BJ (cell line): ENCODE measurements at regions not wholly inside any gene's neighbourhood (a gene's known extent, or its start where the extent isn't known, plus 50 kb on each side); places are given as distances from the start of the nearest gene placed in this dataset.

Experiments used
- CTCF ChIA-PET: fragments of 350-600 bp; formaldehyde crosslinking; extraction: SDS; loops from one replicate; lab custom pipeline; 2021; ENCODE audit warnings: antibody characterized with exemption, inconsistent platforms; lab: Yijun Ruan, JAX
- POLR2A ChIA-PET: fragments of 300-600 bp; sonication (Branson Sonifier 250); formaldehyde crosslinking; extraction: SDS; loops from one replicate; lab custom pipeline; 2021; ENCODE audit warnings: antibody characterized with exemption; lab: Charles Lee
- DNase-seq: peaks from one replicate; pipeline ENCODE4 v3.0.0-alpha.2; 2011; ENCODE audit warnings: low read depth
- H3K27me3 ChIP-seq: 2 replicates; pipeline ENCODE4 v1.6.0; 2011; ENCODE audit warnings: low read length; ENCODE audit not compliant: control insufficient read depth, insufficient read depth
- H3K36me3 ChIP-seq: 2 replicates; pipeline ENCODE4 v1.5.1; 2011; ENCODE audit warnings: low read length; ENCODE audit not compliant: control insufficient read depth, insufficient read depth
- H3K4me3 ChIP-seq: 2 replicates; pipeline ENCODE4 v1.5.1; 2011; ENCODE audit warnings: low read depth, mild to moderate bottlenecking, control low read depth, low read length
- TF ChIP-seq, protein P1 (sequence below): IDR thresholded peaks from 2 replicates; pipeline ENCODE4 v1.5.1; 2011; ENCODE audit warnings: low read depth, mild to moderate bottlenecking, control low read depth, inconsistent platforms, low read length, moderate library complexity; ENCODE audit not compliant: insufficient read depth

DNA sequence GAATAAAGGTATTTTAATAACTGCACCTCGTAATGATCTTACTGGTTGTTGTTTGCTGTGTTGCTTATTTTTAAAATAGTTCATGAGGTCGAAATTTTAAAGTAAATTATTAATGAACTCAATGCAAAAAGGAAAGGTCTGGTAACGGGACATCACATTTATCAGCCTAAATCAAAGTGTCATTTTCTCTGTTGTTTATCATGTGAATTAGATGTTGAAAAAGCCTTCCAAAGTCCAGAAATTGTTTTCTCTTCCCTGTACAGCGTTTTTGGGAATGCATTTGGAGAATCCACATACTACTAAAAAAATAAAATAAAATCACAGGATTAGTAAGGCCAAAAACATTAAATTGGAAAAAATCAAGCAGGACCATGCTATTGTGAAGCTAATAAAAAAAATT, 339.2 kb upstream of the NECTIN3 start:
- POLR2A ChIA-PET = no interaction called here
- CTCF ChIA-PET = no interaction called here
- H3K4me3 ChIP-seq = no peak overlapping the region

DNA sequence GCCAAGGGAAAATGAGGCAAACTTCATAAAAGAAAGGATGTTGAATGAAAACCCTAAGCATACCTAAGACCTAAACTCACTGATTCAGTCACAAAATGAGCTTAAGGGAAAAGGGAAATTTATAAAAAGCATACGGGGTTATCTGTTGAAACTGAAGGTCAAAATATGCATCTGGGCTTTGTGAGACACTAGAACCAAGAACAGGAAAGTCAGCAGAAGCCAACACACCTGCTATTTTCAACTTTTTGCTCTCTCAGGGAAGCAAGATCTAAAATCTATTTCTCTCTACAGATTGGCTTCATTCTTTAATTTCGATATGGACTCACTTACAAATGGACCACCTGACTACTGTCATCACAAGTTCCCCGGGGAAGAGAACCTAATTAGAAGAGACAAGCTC, 338.6 kb upstream of the NECTIN3 start:
- POLR2A ChIA-PET = no interaction called here
- CTCF ChIA-PET = no interaction called here
- Histone ChIP-seq H3K36me3 (no peaks in the 10 kb centered on the region), H3K27me3 (no peaks in the 10 kb centered on the region), H3K4me3 (no peak overlapping the region)
- TF ChIP-seq, protein P1, sequence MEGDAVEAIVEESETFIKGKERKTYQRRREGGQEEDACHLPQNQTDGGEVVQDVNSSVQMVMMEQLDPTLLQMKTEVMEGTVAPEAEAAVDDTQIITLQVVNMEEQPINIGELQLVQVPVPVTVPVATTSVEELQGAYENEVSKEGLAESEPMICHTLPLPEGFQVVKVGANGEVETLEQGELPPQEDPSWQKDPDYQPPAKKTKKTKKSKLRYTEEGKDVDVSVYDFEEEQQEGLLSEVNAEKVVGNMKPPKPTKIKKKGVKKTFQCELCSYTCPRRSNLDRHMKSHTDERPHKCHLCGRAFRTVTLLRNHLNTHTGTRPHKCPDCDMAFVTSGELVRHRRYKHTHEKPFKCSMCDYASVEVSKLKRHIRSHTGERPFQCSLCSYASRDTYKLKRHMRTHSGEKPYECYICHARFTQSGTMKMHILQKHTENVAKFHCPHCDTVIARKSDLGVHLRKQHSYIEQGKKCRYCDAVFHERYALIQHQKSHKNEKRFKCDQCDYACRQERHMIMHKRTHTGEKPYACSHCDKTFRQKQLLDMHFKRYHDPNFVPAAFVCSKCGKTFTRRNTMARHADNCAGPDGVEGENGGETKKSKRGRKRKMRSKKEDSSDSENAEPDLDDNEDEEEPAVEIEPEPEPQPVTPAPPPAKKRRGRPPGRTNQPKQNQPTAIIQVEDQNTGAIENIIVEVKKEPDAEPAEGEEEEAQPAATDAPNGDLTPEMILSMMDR = no peak
- no peak for DNase-seq

More for the DNA sequence above, 339.2 kb upstream of the NECTIN3 start:
- TF ChIP-seq, protein P1 = no peak
- no peak for DNase-seq
- no peaks in the 10 kb centered on the region for H3K27me3 ChIP-seq
- H3K36me3 ChIP-seq = no peaks in the 10 kb centered on the region

DNA sequence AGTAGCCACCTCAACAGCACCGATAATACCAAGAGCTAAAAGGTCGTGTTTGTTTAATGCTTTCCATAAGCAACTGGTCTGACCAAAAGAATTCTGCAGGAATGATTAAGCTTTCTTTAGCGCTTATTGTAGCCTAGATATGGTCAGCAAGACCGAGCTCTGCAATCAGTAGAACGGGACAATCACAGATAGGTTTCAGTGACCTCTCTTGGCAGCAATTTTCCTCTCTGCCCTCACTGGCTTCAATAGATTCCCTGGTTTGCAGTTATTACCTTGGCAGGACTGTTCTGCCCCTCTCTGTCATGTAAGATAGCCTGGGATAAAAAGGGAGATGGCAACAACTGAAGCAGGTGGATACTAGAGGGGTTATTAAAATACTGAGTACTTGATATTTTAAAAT, 337.1 kb upstream of the NECTIN3 start:
- CTCF ChIA-PET = interaction anchor here (1.1 kb wide), 1 partner anchor 9 kb away, joined by 3 read pairs; no protein-coding TSS in a partner anchor

DNA sequence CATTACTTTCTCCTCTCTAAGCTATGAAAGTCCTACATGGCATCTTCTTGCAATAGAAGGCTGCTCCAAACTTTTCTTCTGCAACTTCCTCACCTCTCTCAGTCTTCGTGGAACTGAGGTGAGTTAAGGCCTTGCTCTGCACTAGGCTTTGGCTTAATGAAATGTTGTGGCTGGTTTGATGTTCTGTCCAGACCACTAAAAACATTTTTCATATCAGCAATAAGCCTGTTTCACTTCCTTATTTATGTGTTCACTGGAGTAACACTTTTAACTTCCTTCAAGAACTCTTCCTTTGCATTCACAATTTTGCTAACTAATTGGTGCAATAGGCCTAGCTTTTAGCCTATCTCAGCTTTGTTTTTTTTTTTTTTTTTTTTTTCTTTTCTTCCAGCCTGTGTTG, 335.3 kb upstream of the NECTIN3 start:
- Histone ChIP-seq H3K27me3 (no peaks in the 10 kb centered on the region), H3K4me3 (no peak overlapping the region), H3K36me3 (no peaks in the 10 kb centered on the region)
- CTCF ChIA-PET = no interaction called here
- POLR2A ChIA-PET = no interaction called here
- TF ChIP-seq, protein P1 = no peak
- DNase-seq = no peak

More for the DNA sequence above, 337.1 kb upstream of the NECTIN3 start:
- no peaks in the 10 kb centered on the region for H3K36me3 ChIP-seq
- POLR2A ChIA-PET = no interaction called here
- no peak for DNase-seq
- no peaks in the 10 kb centered on the region for H3K27me3 ChIP-seq
- TF ChIP-seq, protein P1 = no peak
- H3K4me3 ChIP-seq = no peak overlapping the region

DNA sequence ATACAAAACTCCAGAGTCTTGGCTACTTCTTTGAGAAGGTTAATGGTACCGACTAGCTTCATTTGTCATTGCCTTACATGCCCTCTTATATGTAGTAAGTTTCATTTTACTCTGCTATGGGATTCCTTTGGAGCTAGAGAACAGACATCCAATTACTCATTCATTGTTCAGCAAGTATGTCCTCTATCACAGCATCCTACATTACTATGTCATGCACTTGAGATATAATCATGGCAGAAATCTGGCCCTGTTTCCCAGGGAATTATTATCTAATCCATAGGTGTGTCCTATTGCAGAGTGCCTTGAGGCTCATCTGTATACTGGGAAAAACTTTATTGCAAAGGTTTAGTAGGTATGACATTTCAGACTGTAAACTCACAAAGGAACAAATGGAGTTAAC, 333.1 kb upstream of the NECTIN3 start:
- H3K27me3 ChIP-seq = no peaks in the 10 kb centered on the region
- TF ChIP-seq, protein P1 = no peak
- no peaks in the 10 kb centered on the region for H3K36me3 ChIP-seq
- CTCF ChIA-PET = interaction anchor here (0.8 kb wide), 1 partner anchor 24 kb away, joined by 3 read pairs; no protein-coding TSS in a partner anchor
- H3K4me3 ChIP-seq = no peak overlapping the region
- DNase-seq = no peak
- POLR2A ChIA-PET = no interaction called here
